ENCODE measurements at regions not wholly inside any gene's neighbourhood (a gene's known extent, or its start where the extent isn't known, plus 50 kb on each side); places are given as distances from the start of the nearest gene placed in this dataset.

DNA sequence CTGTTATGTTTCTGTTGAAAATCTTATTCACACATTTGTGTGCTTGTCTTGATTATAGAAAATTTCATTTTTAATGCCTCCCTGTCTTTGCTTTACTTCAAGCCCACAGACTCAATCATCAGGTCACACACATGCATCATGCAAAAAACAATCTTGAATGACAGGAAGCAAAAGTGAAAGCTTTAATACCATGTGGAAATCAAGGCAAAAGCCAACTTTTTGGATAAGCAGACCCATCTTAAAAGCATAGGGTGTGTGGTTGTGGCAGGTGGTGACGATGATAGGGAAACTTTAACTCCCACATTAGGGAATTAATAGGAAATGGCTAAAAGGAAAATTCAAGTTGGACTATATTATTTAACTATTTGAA, 155.9 kb upstream of the EOMES start:
- Histone ChIP-seq H3K9me3 (ENCODE audit: control insufficient read depth, low read depth, low read length) (no peaks in the 10 kb centered on the region), H3K4me2 (ENCODE audit: control insufficient read depth, extremely low read depth, insufficient read depth, low read depth, low read length) (no peak overlapping the region), H3K9me1 (ENCODE audit: control insufficient read depth, extremely low read depth, insufficient read depth, low read length) (no peaks in the 10 kb centered on the region), H3K27me3 (ENCODE audit: control insufficient read depth, extremely low read depth, insufficient read depth, low read length) (no peaks in the 10 kb centered on the region), H2AFZ (ENCODE audit: control insufficient read depth, low read length) (no peak overlapping the region), H3K4me3 (ENCODE audit: control insufficient read depth in 2 of 3, extremely low read depth in 1 of 3, insufficient read depth in 2 of 3, low read depth in 1 of 3, low read length in 3 of 3) (no peak overlapping the region), H3K79me2 (ENCODE audit: control insufficient read depth, insufficient read depth, low read length) (no peaks in the 10 kb centered on the region), H4K20me1 (ENCODE audit: control insufficient read depth, extremely low read depth, insufficient read depth, low read length) (no peaks in the 10 kb centered on the region), H3K4me1 (ENCODE audit: control insufficient read depth, extremely low read depth, insufficient read depth, low read length) (no peaks in the 10 kb centered on the region), H3K36me3 (ENCODE audit: control insufficient read depth in 2 of 2, extremely low read depth in 1 of 2, insufficient read depth in 2 of 2, low read length in 2 of 2) (no peaks in the 10 kb centered on the region), H3K9ac (ENCODE audit: control insufficient read depth, extremely low read depth, insufficient read depth, low read length) (no peak overlapping the region), H3K27ac (ENCODE audit: control insufficient read depth, insufficient read depth, low read length) (no peak overlapping the region)
- no peak for DNase-seq (ENCODE audit: low read depth, low spot score)
- dilution Hi-C loops (cut with MboI; ENCODE audit: extremely low pct_ligation_motif_present, low sequenced_read_pairs) = no loop called here
- no peak for FAIRE-seq
- no peak for TF ChIP-seq EZH2 (IDR thresholded peaks at IDR 0.05; ENCODE audit: low read length)
- TF ChIP-seq, protein P1, sequence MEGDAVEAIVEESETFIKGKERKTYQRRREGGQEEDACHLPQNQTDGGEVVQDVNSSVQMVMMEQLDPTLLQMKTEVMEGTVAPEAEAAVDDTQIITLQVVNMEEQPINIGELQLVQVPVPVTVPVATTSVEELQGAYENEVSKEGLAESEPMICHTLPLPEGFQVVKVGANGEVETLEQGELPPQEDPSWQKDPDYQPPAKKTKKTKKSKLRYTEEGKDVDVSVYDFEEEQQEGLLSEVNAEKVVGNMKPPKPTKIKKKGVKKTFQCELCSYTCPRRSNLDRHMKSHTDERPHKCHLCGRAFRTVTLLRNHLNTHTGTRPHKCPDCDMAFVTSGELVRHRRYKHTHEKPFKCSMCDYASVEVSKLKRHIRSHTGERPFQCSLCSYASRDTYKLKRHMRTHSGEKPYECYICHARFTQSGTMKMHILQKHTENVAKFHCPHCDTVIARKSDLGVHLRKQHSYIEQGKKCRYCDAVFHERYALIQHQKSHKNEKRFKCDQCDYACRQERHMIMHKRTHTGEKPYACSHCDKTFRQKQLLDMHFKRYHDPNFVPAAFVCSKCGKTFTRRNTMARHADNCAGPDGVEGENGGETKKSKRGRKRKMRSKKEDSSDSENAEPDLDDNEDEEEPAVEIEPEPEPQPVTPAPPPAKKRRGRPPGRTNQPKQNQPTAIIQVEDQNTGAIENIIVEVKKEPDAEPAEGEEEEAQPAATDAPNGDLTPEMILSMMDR (optimal IDR thresholded peaks at IDR 0.05 in 1 of 3, IDR thresholded peaks at IDR 0.05 in 1 of 3, conservative IDR thresholded peaks at IDR 0.05 in 1 of 3; ENCODE audit: extremely low read depth in 1 of 3, insufficient read depth in 2 of 3, low read length in 3 of 3) = no peak

DNA sequence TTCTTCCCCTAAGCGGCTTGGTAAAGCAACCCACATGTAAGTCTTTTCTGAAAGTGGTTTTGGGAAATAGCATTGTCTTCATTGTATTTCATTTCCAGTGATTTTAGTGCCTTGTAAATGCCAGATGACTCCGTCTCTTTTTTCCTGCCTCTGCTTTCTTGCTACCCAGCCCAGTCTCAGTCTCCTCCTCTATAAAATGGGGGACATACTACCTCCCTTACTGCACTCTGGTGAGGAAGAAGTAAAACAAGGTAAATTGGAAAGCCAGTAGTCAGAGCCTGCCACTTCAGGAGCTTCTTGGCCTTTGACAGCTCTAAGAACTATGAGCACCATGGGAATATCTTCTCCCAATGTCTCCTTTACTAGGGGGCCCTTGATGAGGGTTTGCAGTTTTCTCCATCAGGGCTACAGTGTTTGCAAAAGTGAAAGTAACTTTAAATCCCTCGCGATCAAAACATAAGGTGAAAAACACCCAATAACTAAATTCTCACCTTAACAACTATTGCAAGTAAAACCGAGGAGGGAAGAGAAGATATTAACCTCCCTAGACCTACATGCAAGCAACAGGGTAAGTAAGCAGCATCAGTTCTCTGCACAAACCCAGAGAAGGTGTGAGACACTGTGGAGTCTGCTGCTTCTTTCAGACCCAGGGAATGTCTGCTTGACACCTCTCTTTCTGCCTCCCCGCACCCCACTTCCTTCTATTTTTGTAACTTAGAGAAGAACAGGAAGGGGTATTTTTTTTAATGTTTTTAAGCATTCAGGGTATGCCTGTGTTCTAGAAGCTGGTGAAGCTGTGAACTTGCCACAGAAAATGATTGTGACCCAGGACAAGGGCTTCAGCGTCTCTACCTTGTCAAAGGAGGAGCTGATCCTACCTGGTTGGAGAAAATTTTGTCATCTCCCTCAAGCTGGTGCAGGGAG, 159.1 kb upstream of the EOMES start:
- FAIRE-seq = no peak
- no peaks in the 10 kb centered on the region for H3K9me3 ChIP-seq (ENCODE audit: control insufficient read depth, low read depth, low read length)
- H3K27me3 ChIP-seq (ENCODE audit: control insufficient read depth, extremely low read depth, insufficient read depth, low read length) = no peaks in the 10 kb centered on the region
- no peaks in the 10 kb centered on the region for H3K79me2 ChIP-seq (ENCODE audit: control insufficient read depth, insufficient read depth, low read length)
- DNase-seq (ENCODE audit: low read depth, low spot score) = no peak
- no peak overlapping the region for H3K4me2 ChIP-seq (ENCODE audit: control insufficient read depth, extremely low read depth, insufficient read depth, low read depth, low read length)
- H3K4me3 ChIP-seq (ENCODE audit: control insufficient read depth in 2 of 3, extremely low read depth in 1 of 3, insufficient read depth in 2 of 3, low read depth in 1 of 3, low read length in 3 of 3) = no peak overlapping the region
- dilution Hi-C loops (cut with MboI; ENCODE audit: extremely low pct_ligation_motif_present, low sequenced_read_pairs) = no loop called here
- no peak overlapping the region for H2AFZ ChIP-seq (ENCODE audit: control insufficient read depth, low read length)
- H3K27ac ChIP-seq (ENCODE audit: control insufficient read depth, insufficient read depth, low read length) = no peak overlapping the region
- no peaks in the 10 kb centered on the region for H4K20me1 ChIP-seq (ENCODE audit: control insufficient read depth, extremely low read depth, insufficient read depth, low read length)
- TF ChIP-seq, protein P1 (optimal IDR thresholded peaks at IDR 0.05 in 1 of 3, IDR thresholded peaks at IDR 0.05 in 1 of 3, conservative IDR thresholded peaks at IDR 0.05 in 1 of 3; ENCODE audit: extremely low read depth in 1 of 3, insufficient read depth in 2 of 3, low read length in 3 of 3) = no peak
- no peak for TF ChIP-seq EZH2 (IDR thresholded peaks at IDR 0.05; ENCODE audit: low read length)
- H3K4me1 ChIP-seq (ENCODE audit: control insufficient read depth, extremely low read depth, insufficient read depth, low read length) = no peaks in the 10 kb centered on the region
- no peaks in the 10 kb centered on the region for H3K9me1 ChIP-seq (ENCODE audit: control insufficient read depth, extremely low read depth, insufficient read depth, low read length)
- no peaks in the 10 kb centered on the region for H3K36me3 ChIP-seq (ENCODE audit: control insufficient read depth in 2 of 2, extremely low read depth in 1 of 2, insufficient read depth in 2 of 2, low read length in 2 of 2)
- no peak overlapping the region for H3K9ac ChIP-seq (ENCODE audit: control insufficient read depth, extremely low read depth, insufficient read depth, low read length)

Measured in keratinocyte (primary cell).